Liver (tissue), 8 donors: ENCODE measurements at regions not wholly inside any gene's neighbourhood (a gene's known extent, or its start where the extent isn't known, plus 50 kb on each side); places are given as distances from the start of the nearest gene placed in this dataset.

ENCODE experiments used
- DNase-seq: peaks from one replicate; pipeline ENCODE4 v3.0.0-alpha.2; 2017; ENCODE audit warnings: low spot score
- H3K27ac ChIP-seq, 2 donors: one replicate each; pipeline ENCODE4 v1.7.0; 2013; ENCODE audit warnings: inconsistent platforms in 2 of 2, low read length in 2 of 2, control low read depth in 1 of 2, low read depth in 1 of 2, mild to moderate bottlenecking in 1 of 2
- H3K27me3 ChIP-seq, 4 donors: one replicate each; pipeline versions ENCODE4 v1.6.1 to v1.7.0; 2013; ENCODE audit warnings: low read length in 3 of 4, inconsistent platforms in 1 of 4, mild to moderate bottlenecking in 1 of 4, moderate library complexity in 1 of 4; ENCODE audit not compliant: control insufficient read depth in 4 of 4, insufficient read depth in 4 of 4
- H3K36me3 ChIP-seq, 4 donors: one replicate each; pipeline versions ENCODE4 v1.6.1 to v1.7.0; 2013; ENCODE audit warnings: low read length in 3 of 4, mild to moderate bottlenecking in 3 of 4, low read depth in 1 of 4, moderate library complexity in 1 of 4; ENCODE audit not compliant: control insufficient read depth in 4 of 4, insufficient read depth in 3 of 4
- H3K4me1 ChIP-seq, 4 donors: one replicate each; pipeline versions ENCODE4 v1.6.1 to v1.7.0; 2013; ENCODE audit warnings: low read length in 3 of 4, mild to moderate bottlenecking in 3 of 4, moderate library complexity in 1 of 4; ENCODE audit not compliant: control insufficient read depth in 4 of 4, insufficient read depth in 4 of 4
- H3K4me3 ChIP-seq, 3 donors: one replicate each; pipeline versions ENCODE4 v1.6.1 to v1.7.0; 2013; ENCODE audit warnings: low read length in 3 of 3, control low read depth in 1 of 3, low read depth in 1 of 3, mild to moderate bottlenecking in 1 of 3
- H3K9ac ChIP-seq, 2 donors: one replicate each; pipeline ENCODE4 v1.7.0; 2013; ENCODE audit warnings: low read length in 2 of 2, mild to moderate bottlenecking in 2 of 2, moderate library complexity in 2 of 2, control low read depth in 1 of 2, low read depth in 1 of 2
- H3K9me3 ChIP-seq, 4 donors: one replicate each; pipeline versions ENCODE4 v1.6.1 to v1.7.0; 2013; ENCODE audit warnings: low read length in 3 of 4; ENCODE audit not compliant: control insufficient read depth in 4 of 4
- CTCF ChIP-seq: fragments of 150-350 bp; IDR thresholded peaks from 2 replicates; pipeline ENCODE4 v1.5.1; 2017; ENCODE audit warnings: improper control_type of control experiment, low read depth, low read length; ENCODE audit not compliant: missing input control
- EGR1 ChIP-seq, 2 donors: IDR thresholded peaks; 2 replicates each; pipeline ENCODE4 v1.6.1; 2016 to 2018; ENCODE audit warnings: antibody characterized with exemption in 2 of 2, low read depth in 2 of 2
- FOXA1 ChIP-seq: IDR thresholded peaks from 2 replicates; pipeline ENCODE4 v1.6.1; 2016; ENCODE audit warnings: antibody characterized with exemption
- FOXA2 ChIP-seq: IDR thresholded peaks from 2 replicates; pipeline ENCODE4 v1.6.1; 2016; ENCODE audit warnings: antibody characterized with exemption
- GABPA ChIP-seq, 2 donors: IDR thresholded peaks in 1 of 2; conservative IDR thresholded peaks in 1 of 2; 2 replicates each; pipeline ENCODE4 v1.6.1; 2016; ENCODE audit warnings: antibody characterized with exemption in 2 of 2, mild to moderate bottlenecking in 1 of 2, moderate library complexity in 1 of 2
- HNF4A ChIP-seq, 2 donors: conservative IDR thresholded peaks; 2 replicates each; pipeline ENCODE4 v1.6.1; 2016; ENCODE audit warnings: antibody characterized with exemption in 2 of 2, mild to moderate bottlenecking in 2 of 2
- HNF4G ChIP-seq: IDR thresholded peaks from 2 replicates; pipeline ENCODE4 v1.6.1; 2016; ENCODE audit warnings: antibody characterized with exemption
- JUND ChIP-seq, 2 donors: IDR thresholded peaks; 2 replicates each; pipeline ENCODE4 v1.6.1; 2016; ENCODE audit warnings: antibody characterized with exemption in 2 of 2
- NR2F2 ChIP-seq: IDR thresholded peaks from 2 replicates; pipeline ENCODE4 v1.6.1; 2016; ENCODE audit warnings: antibody characterized with exemption
- RAD21 ChIP-seq, 2 donors: IDR thresholded peaks; 2 replicates each; pipeline ENCODE4 v1.6.1; 2016; ENCODE audit warnings: antibody characterized with exemption in 2 of 2, mild to moderate bottlenecking in 2 of 2
- REST ChIP-seq: IDR thresholded peaks from 2 replicates; pipeline ENCODE4 v1.6.1; 2016; ENCODE audit warnings: antibody characterized with exemption, mild to moderate bottlenecking
- RXRA ChIP-seq, 2 donors: IDR thresholded peaks; 2 replicates each; pipeline ENCODE4 v1.6.1; 2017 to 2018; ENCODE audit warnings: antibody characterized with exemption in 2 of 2, mild to moderate bottlenecking in 1 of 2
- SP1 ChIP-seq: IDR thresholded peaks from 2 replicates; pipeline ENCODE4 v1.6.1; 2018; ENCODE audit warnings: antibody characterized with exemption, mild to moderate bottlenecking
- TAF1 ChIP-seq: conservative IDR thresholded peaks from 2 replicates; pipeline ENCODE4 v1.6.1; 2016; ENCODE audit warnings: antibody characterized with exemption, mild to moderate bottlenecking
- YY1 ChIP-seq: IDR thresholded peaks from 2 replicates; pipeline ENCODE4 v1.6.1; 2016; ENCODE audit warnings: antibody characterized with exemption, mild to moderate bottlenecking
- ZBTB33 ChIP-seq: IDR thresholded peaks from 2 replicates; pipeline ENCODE4 v1.6.1; 2016; ENCODE audit warnings: antibody characterized with exemption
- WGBS: extraction: QIAGEN DNeasy Blood & Tissue Kit; methylation state at CpG from one replicate; pipeline ENCODE4 v1.1.7; 2013; 5-methylcytosine and 5-hydroxymethylcytosine counted together
- donor health status: healthy.
- donor health status: healthy.
- donor health status: healthy.
- donor health status: healthy.
- donor health status: healthy.

GRCh38 chr3:54026543-54026942, 95.8 kb upstream of the CACNA2D3 start (continued):
- no peak for TF ChIP-seq REST
- TF ChIP-seq EGR1 (IDR thresholded peaks at IDR 0.05; ENCODE audit: low read depth in 2 of 2), result no peak

- Histone ChIP-seq H3K27ac (no peak overlapping the region), H3K9me3 (peaks cover 0 to 4% (median 2%) of the 10 kb centered on the region in 4 donors), H3K4me1 (no peaks in the 10 kb centered on the region), H3K27me3 (no peaks in the 10 kb centered on the region), H3K4me3 (no peak overlapping the region), H3K9ac (no peak overlapping the region), H3K36me3 (no peaks in the 10 kb centered on the region)
- TF ChIP-seq YY1, result no peak
- TF ChIP-seq FOXA2, result no peak
- no peak for TF ChIP-seq GABPA (IDR thresholded peaks at IDR 0.05 in 1 of 2, conservative IDR thresholded peaks at IDR 0.05 in 1 of 2)
- no peak for TF ChIP-seq TAF1
- no peak for TF ChIP-seq NR2F2
- no peak for TF ChIP-seq FOXA1
- no peak for TF ChIP-seq RAD21 (IDR thresholded peaks at IDR 0.05)
- no peak for TF ChIP-seq HNF4G
- TF ChIP-seq SP1, result no peak
- no peak for TF ChIP-seq CTCF
- TF ChIP-seq EGR1 (IDR thresholded peaks at IDR 0.05; ENCODE audit: low read depth in 2 of 2), result no peak
- TF ChIP-seq JUND (IDR thresholded peaks at IDR 0.05), result no peak
- TF ChIP-seq ZBTB33, result no peak
- TF ChIP-seq RXRA (IDR thresholded peaks at IDR 0.05), result no peak
- 80% methylated on average over 3 of the region's 3 CpGs for WGBS
- DNase-seq, result no peak
These were observed 101.3 kb upstream of the CACNA2D3 start for GRCh38 chr3:54021071-54021470.

GRCh38 chr3:54020436-54020835, 101.9 kb upstream of the CACNA2D3 start:
- no peak for DNase-seq
- WGBS, result 88% methylated on average over 3 of the region's 3 CpGs
- Histone ChIP-seq H3K36me3 (no peaks in the 10 kb centered on the region), H3K9ac (no peak overlapping the region), H3K27ac (no peak overlapping the region), H3K27me3 (no peaks in the 10 kb centered on the region), H3K4me3 (no peak overlapping the region), H3K9me3 (peaks cover 0 to 4% (median 2%) of the 10 kb centered on the region in 4 donors), H3K4me1 (no peaks in the 10 kb centered on the region)
- TF ChIP-seq EGR1 (IDR thresholded peaks at IDR 0.05; ENCODE audit: low read depth in 2 of 2) (no peak), REST (no peak), SP1 (no peak), FOXA2 (no peak), NR2F2 (no peak), CTCF (no peak), HNF4A (conservative IDR thresholded peaks at IDR 0.05) (no peak), RXRA (IDR thresholded peaks at IDR 0.05) (no peak), JUND (IDR thresholded peaks at IDR 0.05) (no peak)
